ENCODE measurements at regions not wholly inside any gene's neighbourhood (a gene's known extent, or its start where the extent isn't known, plus 50 kb on each side); places are given as distances from the start of the nearest gene placed in this dataset.

DNA sequence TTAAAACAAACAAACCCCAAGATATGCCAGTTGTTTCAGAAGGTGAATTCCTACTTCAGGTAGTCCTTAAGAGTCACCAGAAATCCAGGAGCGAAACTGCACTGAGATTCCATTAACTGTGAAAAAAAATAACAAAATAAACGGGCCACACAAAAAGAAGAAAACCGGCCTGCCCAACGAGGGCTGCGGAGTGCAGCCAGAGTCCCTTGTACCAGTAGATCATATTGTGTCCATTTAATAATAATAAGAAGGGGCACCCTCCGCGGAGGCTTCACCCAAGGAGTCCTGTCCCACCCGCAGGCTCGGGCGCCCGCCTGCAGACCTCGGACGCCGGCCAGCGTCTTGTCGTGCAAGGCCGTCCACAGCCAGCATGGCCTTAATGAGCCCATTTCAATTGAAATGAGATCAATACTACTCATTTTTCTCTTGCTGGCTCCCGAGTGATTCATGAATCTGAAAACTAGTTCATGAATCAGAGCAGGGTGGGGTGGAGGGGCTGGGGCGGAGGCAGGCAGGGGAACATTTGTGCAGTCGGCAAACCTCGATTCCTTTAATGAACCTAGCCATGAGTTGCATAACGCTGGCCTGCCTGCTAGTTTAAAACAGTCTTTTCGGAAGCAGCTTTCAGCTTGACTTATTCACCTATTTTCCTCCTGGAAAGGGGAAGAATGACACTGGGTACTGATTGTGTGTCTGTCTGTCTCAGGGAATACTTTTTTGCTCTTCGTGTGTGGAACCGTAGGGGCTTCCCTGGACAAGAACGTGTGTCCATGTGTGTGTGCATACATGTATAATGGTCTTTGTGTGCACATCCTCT is 113.1 kb upstream of the IRF2BP2 start (continued):
- TF ChIP-seq EP400 (IDR thresholded peaks at IDR 0.05) (no peak), ZNF57 (CRISPR knock-in tag; IDR thresholded peaks at IDR 0.05) (no peak), HDAC8 (tag; IDR thresholded peaks at IDR 0.05) (0 out of 2 replicates have a peak, but pooled peaks have one; percentile 5), ZNF282 (CRISPR knock-in tag; IDR thresholded peaks at IDR 0.05) (no peak), ZNF79 (CRISPR knock-in tag; IDR thresholded peaks at IDR 0.05; ENCODE audit: low read depth) (no peak), MCM3 (IDR thresholded peaks at IDR 0.05) (no peak), USF2 (CRISPR knock-in tag; IDR thresholded peaks at IDR 0.05) (no peak), BRD4 (IDR thresholded peaks at IDR 0.05) (peak; percentile 95), PRDM10 (IDR thresholded peaks at IDR 0.05; ENCODE audit: partially characterized antibody) (no peak), RBM34 (IDR thresholded peaks at IDR 0.05; ENCODE audit: borderline replicate concordance, insufficient read depth, low read length) (no peak), GABPB1 (CRISPR knock-in tag; IDR thresholded peaks at IDR 0.05) (no peak), SMARCE1 (IDR thresholded peaks at IDR 0.05) (no peak), MBD2 (IDR thresholded peaks at IDR 0.05; ENCODE audit: borderline replicate concordance, low read depth) (no peak), SIRT6 (IDR thresholded peaks at IDR 0.05; ENCODE audit: low read depth, low read length) (no peak), NFE2L1 (tag; IDR thresholded peaks at IDR 0.05; ENCODE audit: borderline replicate concordance, low read depth) (no peak), XRCC5 (IDR thresholded peaks at IDR 0.05; ENCODE audit: low read depth, low read length) (no peak), CREM (IDR thresholded peaks at IDR 0.05; ENCODE audit: low read depth) (no peak), NR0B1 (IDR thresholded peaks at IDR 0.05; ENCODE audit: partially characterized antibody) (no peak), NR4A1 (CRISPR knock-in tag; IDR thresholded peaks at IDR 0.05) (no peak), NR4A1 (tag; IDR thresholded peaks at IDR 0.05) (peak; percentile 10; the same call in 1 of the 2 replicates)
- TF ChIP-seq, protein P1, sequence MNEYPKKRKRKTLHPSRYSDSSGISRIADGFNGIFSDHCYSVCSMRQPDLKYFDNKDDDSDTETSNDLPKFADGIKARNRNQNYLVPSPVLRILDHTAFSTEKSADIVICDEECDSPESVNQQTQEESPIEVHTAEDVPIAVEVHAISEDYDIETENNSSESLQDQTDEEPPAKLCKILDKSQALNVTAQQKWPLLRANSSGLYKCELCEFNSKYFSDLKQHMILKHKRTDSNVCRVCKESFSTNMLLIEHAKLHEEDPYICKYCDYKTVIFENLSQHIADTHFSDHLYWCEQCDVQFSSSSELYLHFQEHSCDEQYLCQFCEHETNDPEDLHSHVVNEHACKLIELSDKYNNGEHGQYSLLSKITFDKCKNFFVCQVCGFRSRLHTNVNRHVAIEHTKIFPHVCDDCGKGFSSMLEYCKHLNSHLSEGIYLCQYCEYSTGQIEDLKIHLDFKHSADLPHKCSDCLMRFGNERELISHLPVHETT (CRISPR knock-in tag; conservative IDR thresholded peaks at IDR 0.05 in 1 of 2, IDR thresholded peaks at IDR 0.05 in 1 of 2): no peak

All from K562 (cell line).